VCaP (cell line): ENCODE measurements at regions not wholly inside any gene's neighbourhood (a gene's known extent, or its start where the extent isn't known, plus 50 kb on each side); places are given as distances from the start of the nearest gene placed in this dataset.
A peak's percentile ranks its signal among the peaks of the same experiment; 100 is the strongest.

Experiments used
- H3K27ac ChIP-seq: fragments of 450-650 bp; 2 replicates; pipeline ENCODE4 v1.5.1; 2017
- TF ChIP-seq, protein P1 (sequence below): fragments of 450-650 bp; conservative IDR thresholded peaks from 2 replicates; pipeline ENCODE4 v1.5.1; 2017; ENCODE audit warnings: mild to moderate bottlenecking, moderate library complexity

DNA sequence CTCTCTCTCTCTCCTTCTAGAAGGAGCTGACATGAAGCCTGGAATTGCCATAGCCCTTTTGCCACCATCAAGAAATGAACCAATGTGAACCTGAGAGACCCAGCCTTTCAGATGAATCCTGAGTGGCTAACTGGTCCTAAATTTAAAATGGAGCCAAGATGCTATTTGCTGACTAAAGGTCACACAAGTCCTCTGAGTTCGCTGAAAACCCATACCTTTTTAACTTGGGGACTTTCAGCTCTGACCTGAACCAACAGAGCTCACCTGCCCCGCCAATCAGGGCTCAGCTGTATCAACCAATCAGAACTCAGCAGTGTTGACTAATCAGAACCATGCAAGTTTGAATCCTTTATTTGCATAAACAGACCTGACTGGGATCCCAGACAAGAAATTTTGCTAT, 70.3 kb upstream of the MDM1 start:
- TF ChIP-seq, protein P1, sequence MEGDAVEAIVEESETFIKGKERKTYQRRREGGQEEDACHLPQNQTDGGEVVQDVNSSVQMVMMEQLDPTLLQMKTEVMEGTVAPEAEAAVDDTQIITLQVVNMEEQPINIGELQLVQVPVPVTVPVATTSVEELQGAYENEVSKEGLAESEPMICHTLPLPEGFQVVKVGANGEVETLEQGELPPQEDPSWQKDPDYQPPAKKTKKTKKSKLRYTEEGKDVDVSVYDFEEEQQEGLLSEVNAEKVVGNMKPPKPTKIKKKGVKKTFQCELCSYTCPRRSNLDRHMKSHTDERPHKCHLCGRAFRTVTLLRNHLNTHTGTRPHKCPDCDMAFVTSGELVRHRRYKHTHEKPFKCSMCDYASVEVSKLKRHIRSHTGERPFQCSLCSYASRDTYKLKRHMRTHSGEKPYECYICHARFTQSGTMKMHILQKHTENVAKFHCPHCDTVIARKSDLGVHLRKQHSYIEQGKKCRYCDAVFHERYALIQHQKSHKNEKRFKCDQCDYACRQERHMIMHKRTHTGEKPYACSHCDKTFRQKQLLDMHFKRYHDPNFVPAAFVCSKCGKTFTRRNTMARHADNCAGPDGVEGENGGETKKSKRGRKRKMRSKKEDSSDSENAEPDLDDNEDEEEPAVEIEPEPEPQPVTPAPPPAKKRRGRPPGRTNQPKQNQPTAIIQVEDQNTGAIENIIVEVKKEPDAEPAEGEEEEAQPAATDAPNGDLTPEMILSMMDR = no peak
- H3K27ac ChIP-seq = no peak overlapping the region

DNA sequence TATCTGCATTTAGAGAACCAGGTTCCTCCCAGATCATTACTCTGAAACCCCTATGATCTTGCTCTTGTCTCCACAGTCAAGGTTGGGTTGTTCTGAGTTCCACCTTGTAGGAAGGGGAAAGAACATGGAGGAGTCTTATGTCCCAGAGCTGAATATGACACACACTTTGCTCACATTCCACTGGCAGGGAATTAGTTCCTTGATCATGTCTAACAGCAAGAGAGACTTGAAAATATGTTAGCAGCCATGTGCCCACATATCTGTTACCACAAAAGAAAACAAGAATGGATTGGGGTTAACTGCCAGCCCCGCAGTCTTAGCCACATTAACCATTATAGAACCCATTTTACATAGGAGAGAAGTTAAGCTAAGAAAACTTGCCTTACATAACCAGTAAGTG, 71.1 kb upstream of the MDM1 start:
- TF ChIP-seq, protein P1 = no peak

DNA sequence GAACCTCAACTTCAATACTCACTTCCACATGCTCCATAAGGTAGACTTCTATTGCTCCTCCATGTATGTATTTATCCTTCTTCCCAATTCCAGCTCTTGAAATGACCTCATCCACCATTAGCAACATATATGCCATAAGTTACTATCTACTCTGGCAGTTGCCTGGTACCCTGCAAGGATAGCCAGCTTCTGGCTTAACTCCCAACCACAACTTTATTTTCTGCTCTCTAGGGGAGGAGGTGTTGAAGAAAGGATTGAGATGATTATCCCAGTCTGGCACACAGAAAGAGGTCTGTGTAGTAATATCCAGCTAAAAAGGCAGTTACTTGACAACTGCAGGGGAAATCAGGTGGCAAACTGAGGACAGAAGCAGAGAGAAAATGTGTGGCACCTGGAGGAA, 71.5 kb upstream of the MDM1 start:
- TF ChIP-seq, protein P1 = no peak
- H3K27ac ChIP-seq = no peak overlapping the region

More for the DNA sequence above, 71.1 kb upstream of the MDM1 start:
- H3K27ac ChIP-seq = no peak overlapping the region

DNA sequence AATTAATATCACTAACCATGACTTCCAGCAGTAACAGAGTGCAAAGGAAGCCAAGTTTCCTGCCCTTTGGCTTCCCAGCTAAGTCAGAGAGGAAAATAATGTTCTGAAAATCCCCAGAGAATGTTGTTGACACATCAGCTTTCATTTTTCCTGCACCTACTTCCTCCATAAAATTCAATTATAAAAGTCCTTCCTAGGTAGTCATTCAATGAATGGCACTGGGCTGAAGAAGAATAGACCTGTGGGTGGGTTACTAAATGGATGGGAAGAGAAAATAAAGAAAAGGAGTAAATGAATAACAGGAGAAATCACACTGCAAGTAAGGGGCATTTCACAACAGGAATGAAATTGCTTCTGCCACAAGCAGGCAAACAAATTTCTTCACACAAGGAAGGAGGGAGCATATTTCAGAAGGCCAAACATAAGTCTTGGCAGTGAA, 73.2 kb upstream of the MDM1 start:
- TF ChIP-seq, protein P1 = no peak
- peak overlapping the region; percentile 77 for H3K27ac ChIP-seq

DNA sequence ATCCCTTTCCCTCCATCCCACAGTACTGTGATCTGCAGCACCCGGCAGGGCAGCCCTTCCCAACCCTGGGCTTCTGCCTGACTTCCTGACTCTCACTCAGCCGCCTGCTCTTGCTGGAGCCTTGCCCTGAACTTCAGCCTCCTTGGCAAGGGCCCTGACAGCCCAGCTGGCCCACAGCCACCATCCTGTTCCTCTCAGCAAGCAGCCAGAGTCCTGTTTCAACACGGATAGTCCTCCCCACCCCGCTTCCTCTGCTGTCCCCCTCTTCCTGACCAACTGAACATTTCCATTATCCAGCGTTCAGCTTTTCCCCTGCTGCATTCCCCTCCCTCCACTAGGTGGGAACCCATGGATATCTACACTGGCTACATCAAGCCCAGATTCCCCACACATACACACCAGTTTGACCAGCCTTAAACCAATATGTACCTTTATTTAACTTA, 74.0 kb upstream of the MDM1 start:
- TF ChIP-seq, protein P1 = peak; percentile 58
- peak overlapping the region; percentile 77 for H3K27ac ChIP-seq

DNA sequence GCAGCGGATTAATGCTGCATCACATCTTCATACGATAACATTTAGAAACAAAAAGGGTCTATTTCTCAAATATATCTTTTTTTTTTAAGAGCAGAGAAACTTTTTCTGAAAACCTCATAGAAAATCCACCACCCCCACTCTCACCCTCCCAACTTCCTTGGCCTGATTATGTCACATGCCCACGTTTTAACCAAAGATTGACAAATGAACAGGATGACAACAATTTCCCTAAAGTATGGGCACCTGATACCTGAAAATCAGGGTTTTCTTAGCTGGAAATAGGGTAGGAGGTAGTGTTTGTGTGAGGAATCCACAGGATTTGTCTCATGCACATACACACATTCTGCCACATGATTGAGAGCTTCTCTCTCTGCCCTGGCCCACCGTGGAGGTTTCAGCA, 74.7 kb upstream of the MDM1 start:
- H3K27ac ChIP-seq = peak overlapping the region; percentile 77
- TF ChIP-seq, protein P1 = no peak

DNA sequence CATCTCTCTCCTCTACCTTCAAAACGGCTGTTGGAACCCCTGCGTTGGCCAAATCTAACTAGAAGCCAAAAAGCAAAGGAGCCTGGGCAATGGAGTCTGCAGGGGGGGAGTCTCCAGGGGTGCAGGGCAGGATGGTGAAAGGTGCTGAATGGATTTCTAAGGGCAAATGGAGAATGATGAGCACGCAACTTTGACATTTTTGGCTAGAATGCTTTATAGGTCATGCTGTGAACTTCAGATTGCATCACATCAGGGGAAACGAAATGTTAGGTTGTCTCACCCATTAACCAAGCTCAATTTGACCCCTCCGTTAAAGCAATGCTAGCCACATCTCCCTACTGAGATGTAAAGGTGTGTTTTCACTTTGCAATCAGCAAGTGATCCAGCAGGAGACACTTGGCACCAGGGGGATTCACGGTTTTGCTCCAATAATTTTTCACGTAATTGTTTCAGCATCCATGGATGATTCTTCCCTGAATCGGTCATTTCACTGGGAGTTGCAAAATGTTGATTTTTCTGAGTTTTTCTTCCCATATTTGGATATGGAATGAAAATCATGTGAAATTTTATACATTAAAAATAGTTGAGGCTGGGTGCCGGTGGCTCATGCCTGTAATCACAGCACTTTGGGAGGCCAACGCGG, 78.0 kb upstream of the MDM1 start:
- TF ChIP-seq, protein P1 = no peak
- no peak overlapping the region for H3K27ac ChIP-seq
